Activated naive CD8-positive, alpha-beta T cell treated with anti-CD3 and anti-CD28 coated beads, Interleukin-2, amount 10 ng/mL, durations not matched to agents 7 days and 5 days (primary cell): ENCODE measurements at regions not wholly inside any gene's neighbourhood (a gene's known extent, or its start where the extent isn't known, plus 50 kb on each side); places are given as distances from the start of the nearest gene placed in this dataset.
"Not testable (repeated sequence)": the region's sequence is repeated elsewhere in the genome, so short reads cannot be mapped to it uniquely, and the experiment has no call there.

Source experiments
- ATAC-seq: fragments of 150-1000 bp; cut with Tn5 transposase; one replicate; pipeline ENCODE4 v1.10.0; 2021; ENCODE audit warnings: low read depth, moderate library complexity
- POLR2A ChIA-PET: fragments of 350-600 bp; sonication (Branson Sonifier 250); formaldehyde crosslinking; loops from one replicate; lab custom pipeline; 2021; ENCODE audit warnings: antibody characterized with exemption; lab: Charles Lee
- DNase-seq: peaks from one replicate; pipeline ENCODE4 v3.0.0; 2021
- H3K27ac Mint-ChIP-seq: one replicate; pipeline ENCODE4 v1.8.0; 2022; ENCODE audit warnings: mild to moderate bottlenecking, mixed read lengths
- H3K27me3 Mint-ChIP-seq: one replicate; pipeline ENCODE4 v1.8.0; 2022; ENCODE audit warnings: mild to moderate bottlenecking, moderate library complexity, mixed read lengths
- H3K36me3 Mint-ChIP-seq: one replicate; pipeline ENCODE4 v1.8.0; 2021; ENCODE audit warnings: mild to moderate bottlenecking, mixed read lengths
- H3K4me1 Mint-ChIP-seq: one replicate; pipeline ENCODE4 v1.8.0; 2021; ENCODE audit warnings: mixed read lengths
- H3K4me3 Mint-ChIP-seq: one replicate; pipeline ENCODE4 v1.8.0; 2022; ENCODE audit warnings: mild to moderate bottlenecking, moderate library complexity, mixed read lengths
- H3K9me3 Mint-ChIP-seq: one replicate; pipeline ENCODE4 v1.8.0; 2021; ENCODE audit warnings: mixed read lengths

GRCh38 chr11:71745656-71746055 is 87.3 kb upstream of the DEFB108B start:
- POLR2A ChIA-PET, DNase-seq, H3K4me1 Mint-ChIP-seq, H3K27ac Mint-ChIP-seq, H3K9me3 Mint-ChIP-seq, H3K4me3 Mint-ChIP-seq, H3K36me3 Mint-ChIP-seq, ATAC-seq: not testable (repeated sequence)
- peaks cover 39% of the 10 kb centered on the region for H3K27me3 Mint-ChIP-seq

- DNase-seq, H3K9me3 Mint-ChIP-seq, H3K4me3 Mint-ChIP-seq, H3K4me1 Mint-ChIP-seq, ATAC-seq, POLR2A ChIA-PET, H3K27ac Mint-ChIP-seq, H3K36me3 Mint-ChIP-seq: not testable (repeated sequence)
- H3K27me3 Mint-ChIP-seq = peaks cover 39% of the 10 kb centered on the region
Observed at GRCh38 chr11:71746263-71746662, 86.7 kb upstream of the DEFB108B start.

GRCh38 chr11:71748965-71749620 is 83.9 kb upstream of the DEFB108B start:
- POLR2A ChIA-PET, H3K4me3 Mint-ChIP-seq, H3K36me3 Mint-ChIP-seq, H3K9me3 Mint-ChIP-seq, H3K27ac Mint-ChIP-seq, H3K4me1 Mint-ChIP-seq, DNase-seq, ATAC-seq: not testable (repeated sequence)
- H3K27me3 Mint-ChIP-seq = peaks cover 21% of the 10 kb centered on the region

- H3K27ac Mint-ChIP-seq, DNase-seq, POLR2A ChIA-PET, H3K4me1 Mint-ChIP-seq, ATAC-seq, H3K4me3 Mint-ChIP-seq, H3K36me3 Mint-ChIP-seq, H3K9me3 Mint-ChIP-seq: not testable (repeated sequence)
- H3K27me3 Mint-ChIP-seq = peaks cover 16% of the 10 kb centered on the region
Observed at GRCh38 chr11:71750908-71751307, 82.1 kb upstream of the DEFB108B start.

- H3K4me3 Mint-ChIP-seq, ATAC-seq, DNase-seq, POLR2A ChIA-PET, H3K9me3 Mint-ChIP-seq, H3K4me1 Mint-ChIP-seq, H3K36me3 Mint-ChIP-seq, H3K27ac Mint-ChIP-seq: not testable (repeated sequence)
- H3K27me3 Mint-ChIP-seq = peaks cover 15% of the 10 kb centered on the region
Observed at GRCh38 chr11:71764695-71765491, 68.1 kb upstream of the DEFB108B start.

GRCh38 chr11:71767016-71767415 is 66.0 kb upstream of the DEFB108B start:
- H3K9me3 Mint-ChIP-seq, H3K36me3 Mint-ChIP-seq, DNase-seq, H3K27ac Mint-ChIP-seq, H3K4me3 Mint-ChIP-seq, H3K4me1 Mint-ChIP-seq, POLR2A ChIA-PET, ATAC-seq: not testable (repeated sequence)
- peaks cover 19% of the 10 kb centered on the region for H3K27me3 Mint-ChIP-seq

- H3K27ac Mint-ChIP-seq, ATAC-seq, H3K9me3 Mint-ChIP-seq, H3K4me1 Mint-ChIP-seq, H3K4me3 Mint-ChIP-seq, POLR2A ChIA-PET, H3K36me3 Mint-ChIP-seq, DNase-seq: not testable (repeated sequence)
- H3K27me3 Mint-ChIP-seq = peaks cover 12% of the 10 kb centered on the region
Observed at GRCh38 chr11:71772193-71772592, 60.8 kb upstream of the DEFB108B start.

GRCh38 chr11:71774603-71775222 is 58.3 kb upstream of the DEFB108B start:
- no peaks in the 10 kb centered on the region for H3K9me3 Mint-ChIP-seq
- DNase-seq = no peak
- H3K36me3 Mint-ChIP-seq = no peaks in the 10 kb centered on the region
- peaks cover 4% of the 10 kb centered on the region for H3K4me1 Mint-ChIP-seq
- H3K4me3 Mint-ChIP-seq = no peak overlapping the region
- peaks cover 5% of the 10 kb centered on the region for H3K27me3 Mint-ChIP-seq
- no peak overlapping the region for H3K27ac Mint-ChIP-seq
- no peak for ATAC-seq
- POLR2A ChIA-PET = no interaction called here

- DNase-seq, H3K4me3 Mint-ChIP-seq, POLR2A ChIA-PET, H3K9me3 Mint-ChIP-seq, H3K27me3 Mint-ChIP-seq, H3K36me3 Mint-ChIP-seq, ATAC-seq, H3K27ac Mint-ChIP-seq, H3K4me1 Mint-ChIP-seq: not testable (repeated sequence)
Observed at GRCh38 chr11:71780116-71780515, 52.9 kb upstream of the DEFB108B start.

GRCh38 chr11:71780771-71781170 is 52.2 kb upstream of the DEFB108B start:
- DNase-seq, H3K9me3 Mint-ChIP-seq, H3K4me1 Mint-ChIP-seq, ATAC-seq, H3K27me3 Mint-ChIP-seq, H3K4me3 Mint-ChIP-seq, H3K36me3 Mint-ChIP-seq, H3K27ac Mint-ChIP-seq, POLR2A ChIA-PET: not testable (repeated sequence)

- H3K9me3 Mint-ChIP-seq, H3K4me1 Mint-ChIP-seq, H3K27ac Mint-ChIP-seq, H3K4me3 Mint-ChIP-seq, ATAC-seq, DNase-seq, H3K36me3 Mint-ChIP-seq, POLR2A ChIA-PET: not testable (repeated sequence)
- peaks cover 11% of the 10 kb centered on the region for H3K27me3 Mint-ChIP-seq
Observed at GRCh38 chr11:71781491-71781890, 51.5 kb upstream of the DEFB108B start.

GRCh38 chr11:71782229-71782861 is 50.7 kb upstream of the DEFB108B start:
- H3K27ac Mint-ChIP-seq, H3K4me1 Mint-ChIP-seq, ATAC-seq, DNase-seq, POLR2A ChIA-PET, H3K36me3 Mint-ChIP-seq, H3K9me3 Mint-ChIP-seq, H3K4me3 Mint-ChIP-seq: not testable (repeated sequence)
- peaks cover 11% of the 10 kb centered on the region for H3K27me3 Mint-ChIP-seq

GRCh38 chr11:71783191-71783590 is 49.8 kb upstream of the DEFB108B start:
- H3K36me3 Mint-ChIP-seq, DNase-seq, H3K9me3 Mint-ChIP-seq, H3K27ac Mint-ChIP-seq, POLR2A ChIA-PET, H3K4me3 Mint-ChIP-seq, ATAC-seq: not testable (repeated sequence)
- H3K27me3 Mint-ChIP-seq = peaks cover 11% of the 10 kb centered on the region
- peaks cover 10% of the 10 kb centered on the region for H3K4me1 Mint-ChIP-seq
